ENCODE measurements at regions not wholly inside any gene's neighbourhood (a gene's known extent, or its start where the extent isn't known, plus 50 kb on each side); places are given as distances from the start of the nearest gene placed in this dataset.

- TF ChIP-seq, protein P1, sequence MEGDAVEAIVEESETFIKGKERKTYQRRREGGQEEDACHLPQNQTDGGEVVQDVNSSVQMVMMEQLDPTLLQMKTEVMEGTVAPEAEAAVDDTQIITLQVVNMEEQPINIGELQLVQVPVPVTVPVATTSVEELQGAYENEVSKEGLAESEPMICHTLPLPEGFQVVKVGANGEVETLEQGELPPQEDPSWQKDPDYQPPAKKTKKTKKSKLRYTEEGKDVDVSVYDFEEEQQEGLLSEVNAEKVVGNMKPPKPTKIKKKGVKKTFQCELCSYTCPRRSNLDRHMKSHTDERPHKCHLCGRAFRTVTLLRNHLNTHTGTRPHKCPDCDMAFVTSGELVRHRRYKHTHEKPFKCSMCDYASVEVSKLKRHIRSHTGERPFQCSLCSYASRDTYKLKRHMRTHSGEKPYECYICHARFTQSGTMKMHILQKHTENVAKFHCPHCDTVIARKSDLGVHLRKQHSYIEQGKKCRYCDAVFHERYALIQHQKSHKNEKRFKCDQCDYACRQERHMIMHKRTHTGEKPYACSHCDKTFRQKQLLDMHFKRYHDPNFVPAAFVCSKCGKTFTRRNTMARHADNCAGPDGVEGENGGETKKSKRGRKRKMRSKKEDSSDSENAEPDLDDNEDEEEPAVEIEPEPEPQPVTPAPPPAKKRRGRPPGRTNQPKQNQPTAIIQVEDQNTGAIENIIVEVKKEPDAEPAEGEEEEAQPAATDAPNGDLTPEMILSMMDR (conservative IDR thresholded peaks at IDR 0.05; ENCODE audit: low read depth, low read length) = no peak
- TF ChIP-seq EZH2 (IDR thresholded peaks at IDR 0.05; ENCODE audit: borderline replicate concordance, low read depth, low read length, poor library complexity, severe bottlenecking) = no peak
Observed at GRCh38 chr3:94909726-94910125, 846.9 kb downstream of the NSUN3 start.

Measured in A673 (cell line).